Keratinocyte (primary cell): ENCODE measurements at regions not wholly inside any gene's neighbourhood (a gene's known extent, or its start where the extent isn't known, plus 50 kb on each side); places are given as distances from the start of the nearest gene placed in this dataset.

Experiments used
- DNase-seq: peaks from one replicate; pipeline ENCODE4 v3.0.0-alpha.2; 2011; ENCODE audit warnings: low read depth, missing footprints, low spot score
- FAIRE-seq: peaks from 2 replicates; lab custom pipeline; 2011; peaks lifted over from hg19 to GRCh38; lab: Jason Lieb, UNC
- H2AFZ ChIP-seq: 2 replicates; pipeline ENCODE4 v1.6.0; 2012; ENCODE audit warnings: low read length, control low read depth, inconsistent platforms; ENCODE audit not compliant: control insufficient read depth
- H3K27ac ChIP-seq: 2 replicates; pipeline ENCODE4 v1.5.1; 2011; ENCODE audit warnings: low read length; ENCODE audit not compliant: control insufficient read depth, insufficient read depth
- H3K27me3 ChIP-seq: 3 replicates; pipeline ENCODE4 v1.6.0; 2011; ENCODE audit warnings: low read length; ENCODE audit not compliant: control insufficient read depth, insufficient read depth; ENCODE audit errors: extremely low read depth
- H3K36me3 ChIP-seq, 2 experiments: 2 replicates in 1 of 2; 3 replicates in 1 of 2; pipeline ENCODE4 v1.5.1; 2011; ENCODE audit warnings: low read length in 2 of 2, mild to moderate bottlenecking in 1 of 2; ENCODE audit not compliant: control insufficient read depth in 2 of 2, insufficient read depth in 2 of 2; ENCODE audit errors: extremely low read depth in 1 of 2
- H3K4me1 ChIP-seq: 3 replicates; pipeline ENCODE4 v1.5.1; 2011; ENCODE audit warnings: low read length; ENCODE audit not compliant: control insufficient read depth, insufficient read depth; ENCODE audit errors: extremely low read depth
- H3K4me2 ChIP-seq: 3 replicates; pipeline ENCODE4 v1.6.0; 2011; ENCODE audit warnings: low read depth, low read length; ENCODE audit not compliant: control insufficient read depth, insufficient read depth; ENCODE audit errors: extremely low read depth
- H3K4me3 ChIP-seq, 3 experiments: fragments of 200-600 bp in 1 of 3; sonication (generic) in 1 of 3; 2 replicates in 2 of 3; 3 replicates in 1 of 3; pipeline ENCODE4 v1.5.1; 2011 to 2016; ENCODE audit warnings: low read length in 3 of 3, mild to moderate bottlenecking in 3 of 3, control low read depth in 2 of 3, inconsistent platforms in 1 of 3, low read depth in 1 of 3, mixed read lengths in 1 of 3, mixed run types in 1 of 3, moderate library complexity in 1 of 3; ENCODE audit not compliant: control insufficient read depth in 2 of 3, insufficient read depth in 2 of 3; ENCODE audit errors: extremely low read depth in 1 of 3
- H3K79me2 ChIP-seq: 2 replicates; pipeline ENCODE4 v1.6.0; 2012; ENCODE audit warnings: low read length; ENCODE audit not compliant: control insufficient read depth, insufficient read depth
- H3K9ac ChIP-seq: 3 replicates; pipeline ENCODE4 v1.6.0; 2011; ENCODE audit warnings: low read length; ENCODE audit not compliant: control insufficient read depth, insufficient read depth; ENCODE audit errors: extremely low read depth
- H3K9me1 ChIP-seq: 3 replicates; pipeline ENCODE4 v1.6.0; 2011; ENCODE audit warnings: low read length; ENCODE audit not compliant: control insufficient read depth, insufficient read depth; ENCODE audit errors: extremely low read depth
- H3K9me3 ChIP-seq: 2 replicates; pipeline ENCODE4 v1.5.1; 2012; ENCODE audit warnings: low read depth, low read length; ENCODE audit not compliant: control insufficient read depth
- H4K20me1 ChIP-seq: 3 replicates; pipeline ENCODE4 v1.6.0; 2011; ENCODE audit warnings: low read length; ENCODE audit not compliant: control insufficient read depth, insufficient read depth; ENCODE audit errors: extremely low read depth
- CTCF ChIP-seq, 3 experiments: IDR thresholded peaks in 1 of 3; conservative IDR thresholded peaks in 1 of 3; optimal IDR thresholded peaks in 1 of 3; 2 replicates in 2 of 3; 3 replicates in 1 of 3; pipeline versions ENCODE3 to v1.5.1; 2011; ENCODE audit warnings: low read length in 3 of 3, mild to moderate bottlenecking in 3 of 3, moderate library complexity in 2 of 3, control low read depth in 1 of 3, inconsistent platforms in 1 of 3; ENCODE audit not compliant: insufficient read depth in 2 of 3; ENCODE audit errors: extremely low read depth in 1 of 3
- EZH2 ChIP-seq: IDR thresholded peaks from one replicate; pipeline ENCODE4 v1.6.1; 2012; ENCODE audit warnings: inconsistent platforms, mild to moderate bottlenecking, low read length, moderate library complexity
- dilution Hi-C: fragments of 300-500 bp; cut with MboI; formaldehyde crosslinking; loops from one replicate; pipeline ENCODE4 v1.7.0; 2020; ENCODE audit warnings: low sequenced_read_pairs; ENCODE audit not compliant: extremely low pct_ligation_motif_present
- small RNA-seq, 3 experiments: library from RNA; depleted of rRNA; stranded (forward); fragments of <200 nt; gene quantifications; one replicate each; pipeline ENCODE3, GENCODE V24; 2012; ENCODE audit warnings: low read depth in 3 of 3, low replicate concordance in 1 of 3; ENCODE audit not compliant: insufficient read length in 3 of 3

DNA sequence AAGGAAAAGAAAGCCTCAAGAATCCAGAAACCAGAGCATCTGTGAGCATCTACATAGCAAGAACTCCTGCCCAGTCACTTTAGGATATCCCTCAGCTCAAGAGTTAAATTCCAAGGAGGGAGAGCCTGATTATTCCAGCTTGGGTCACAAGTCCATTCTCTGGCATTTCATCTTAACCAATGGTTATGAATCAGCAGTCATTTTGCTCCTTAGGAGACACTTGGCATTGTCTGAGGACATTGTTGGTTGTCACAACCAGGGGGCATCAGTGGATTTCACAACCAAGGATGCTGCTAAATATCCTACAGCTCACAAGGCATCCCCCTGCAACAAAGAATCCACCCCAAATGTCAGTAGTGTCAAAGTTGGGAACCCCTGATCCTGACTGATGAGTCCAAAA, 51.0 kb upstream of the LMCD1 start:
- dilution Hi-C loops: no loop called here
- TF ChIP-seq EZH2 (no peak), CTCF (optimal IDR thresholded peaks at IDR 0.05 in 1 of 3, IDR thresholded peaks at IDR 0.05 in 1 of 3, conservative IDR thresholded peaks at IDR 0.05 in 1 of 3; ENCODE audit: extremely low read depth in 1 of 3, insufficient read depth in 2 of 3, low read length in 3 of 3) (no peak)
- no peaks in the 10 kb centered on the region for H3K9me3 ChIP-seq
- DNase-seq (no peak), FAIRE-seq (no peak)
- H3K36me3 ChIP-seq: no peaks in the 10 kb centered on the region
- H2AFZ ChIP-seq: no peak overlapping the region
- H3K4me1 ChIP-seq: no peaks in the 10 kb centered on the region
- no peaks in the 10 kb centered on the region for H3K27me3 ChIP-seq
- no peak overlapping the region for H3K9ac ChIP-seq
- no peak overlapping the region for H3K4me2 ChIP-seq
- H3K27ac ChIP-seq: no peak overlapping the region
- no peaks in the 10 kb centered on the region for H4K20me1 ChIP-seq
- no peaks in the 10 kb centered on the region for H3K9me1 ChIP-seq
- no peaks in the 10 kb centered on the region for H3K79me2 ChIP-seq
- H3K4me3 ChIP-seq: no peak overlapping the region

DNA sequence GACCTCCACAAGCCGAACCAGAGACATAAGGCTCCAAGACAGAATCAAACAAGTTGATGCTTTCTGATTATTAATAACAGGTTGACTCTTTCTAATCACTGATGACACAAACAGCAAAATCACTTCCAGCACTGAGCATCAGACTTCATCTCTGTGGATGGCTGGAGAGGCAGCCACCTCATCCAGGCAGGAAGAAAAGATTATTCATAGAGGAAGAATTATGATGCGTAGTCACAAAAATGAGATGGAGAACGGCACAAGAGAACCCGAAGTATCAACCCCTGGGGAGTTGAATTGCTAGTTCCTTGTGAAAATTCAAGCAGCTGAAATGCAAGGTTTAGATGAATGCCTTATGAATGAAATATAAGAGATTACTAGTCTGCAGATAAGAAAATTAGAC, 49.9 kb upstream of the LMCD1 start:
- no peak for FAIRE-seq
- Histone ChIP-seq H3K27ac (no peak overlapping the region), H3K4me3 (no peak overlapping the region), H3K36me3 (no peaks in the 10 kb centered on the region), H3K4me1 (no peaks in the 10 kb centered on the region), H3K9me3 (no peaks in the 10 kb centered on the region), H3K9ac (no peak overlapping the region), H3K79me2 (no peaks in the 10 kb centered on the region), H3K9me1 (no peaks in the 10 kb centered on the region), H3K4me2 (no peak overlapping the region), H2AFZ (no peak overlapping the region), H3K27me3 (no peaks in the 10 kb centered on the region), H4K20me1 (no peaks in the 10 kb centered on the region)
- no peak for TF ChIP-seq CTCF (optimal IDR thresholded peaks at IDR 0.05 in 1 of 3, IDR thresholded peaks at IDR 0.05 in 1 of 3, conservative IDR thresholded peaks at IDR 0.05 in 1 of 3; ENCODE audit: extremely low read depth in 1 of 3, insufficient read depth in 2 of 3, low read length in 3 of 3)
- TF ChIP-seq EZH2: no peak
- no peak for DNase-seq
- dilution Hi-C loops: no loop called here

Small RNA genes in the stretch of these regions (small RNA-seq; reads per million reads assigned to genes)
- gene RNU4ATAC17P: 0 reads per million in 3 experiments
